ENCODE measurements at regions not wholly inside any gene's neighbourhood (a gene's known extent, or its start where the extent isn't known, plus 50 kb on each side); places are given as distances from the start of the nearest gene placed in this dataset.

GRCh38 chr11:134878785-134879184, 466.7 kb upstream of the B3GAT1 start:
- peaks cover 75% of the 10 kb centered on the region for H3K27me3 ChIP-seq (ENCODE audit: insufficient read depth, low read length)
- H4K20me1 ChIP-seq (ENCODE audit: insufficient read depth), result no peaks in the 10 kb centered on the region
- H3K36me3 ChIP-seq (ENCODE audit: control insufficient read depth in 1 of 2, insufficient read depth in 2 of 2, low read length in 2 of 2), result no peaks in the 10 kb centered on the region
- CTCF ChIA-PET, result no interaction called here
- intact Hi-C loops (cut with micrococcal nuclease), result no loop called here
- no peaks in the 10 kb centered on the region for H3K4me1 ChIP-seq (ENCODE audit: control insufficient read depth in 1 of 2, insufficient read depth in 2 of 2, low read length in 2 of 2)
- no peak overlapping the region for H3K4me2 ChIP-seq (ENCODE audit: low read length)
- no peaks in the 10 kb centered on the region for H3K79me2 ChIP-seq (ENCODE audit: insufficient read depth, low read length)
- no peak for ATAC-seq
- H2AFZ ChIP-seq (ENCODE audit: low read depth, low read length, poor library complexity, severe bottlenecking), result no peak overlapping the region
- H3K4me3 ChIP-seq (replicated peaks in 1 of 2; ENCODE audit: low read depth in 1 of 2, low read length in 2 of 2), result no peak overlapping the region
- no peak for DNase-seq (ENCODE audit: low read depth, low spot score)
- RAD21 ChIA-PET (ENCODE audit: low non-redundant PET in 1 of 2, low total read pairs in 2 of 2, uncharacterized antibody in 2 of 2, unreplicated experiment in 2 of 2), result no interaction called here
- no peak overlapping the region for H3K9ac ChIP-seq (ENCODE audit: low read length)
- TF ChIP-seq TCF7L2 (IDR thresholded peaks at IDR 0.05; ENCODE audit: borderline replicate concordance, extremely low read depth, insufficient read depth, insufficient read length) (no peak), MAX (IDR thresholded peaks at IDR 0.05) (no peak), POLR2AphosphoS5 (IDR thresholded peaks at IDR 0.05; ENCODE audit: low read depth, low read length) (no peak), EZH2 (IDR thresholded peaks at IDR 0.05) (no peak), EGR1 (IDR thresholded peaks at IDR 0.05; ENCODE audit: low read depth) (no peak), SIN3A (IDR thresholded peaks at IDR 0.05; ENCODE audit: low read depth) (no peak), ZFX (IDR thresholded peaks at IDR 0.05) (no peak), JUND (IDR thresholded peaks at IDR 0.05) (no peak), FOSL1 (IDR thresholded peaks at IDR 0.05; ENCODE audit: low read depth) (no peak), ELF1 (IDR thresholded peaks at IDR 0.05; ENCODE audit: borderline replicate concordance, low read depth) (no peak), REST (IDR thresholded peaks at IDR 0.05; ENCODE audit: low read depth) (no peak), YY1 (IDR thresholded peaks at IDR 0.05; ENCODE audit: extremely low read depth, insufficient replicate concordance, low read depth, low read length) (no peak), CEBPB (IDR thresholded peaks at IDR 0.05; ENCODE audit: low read depth) (no peak), SRF (IDR thresholded peaks at IDR 0.05; ENCODE audit: low read depth) (no peak), ZNF274 (IDR thresholded peaks at IDR 0.05; ENCODE audit: low read depth, low read length) (no peak), ZBTB33 (IDR thresholded peaks at IDR 0.05; ENCODE audit: extremely low read depth, insufficient replicate concordance, low read length) (no peak), ATF3 (IDR thresholded peaks at IDR 0.05) (no peak), EZH2phosphoT487 (IDR thresholded peaks at IDR 0.05; ENCODE audit: borderline replicate concordance) (no peak), CBX3 (IDR thresholded peaks at IDR 0.05; ENCODE audit: low read depth) (no peak)
- no TSS peak for BruUV-seq (replicated peaks)
- H3K9me3 ChIP-seq (ENCODE audit: control insufficient read depth in 1 of 2, insufficient read depth in 1 of 2, low read depth in 1 of 2, low read length in 2 of 2), result no peaks in the 10 kb centered on the region
- no peak overlapping the region for H3K27ac ChIP-seq (ENCODE audit: low read depth, low read length)
- H3K9me2 ChIP-seq (ENCODE audit: insufficient read depth), result no peaks in the 10 kb centered on the region
- POLR2A ChIA-PET, result no interaction called here

Measured in HCT116 (cell line).